AML-193 (cell line): ENCODE measurements at regions not wholly inside any gene's neighbourhood (a gene's known extent, or its start where the extent isn't known, plus 50 kb on each side); places are given as distances from the start of the nearest gene placed in this dataset.

Experiments used
- DNase-seq, 2 experiments: peaks; one replicate each; lab custom pipeline; 2025; lab: John Stamatoyannopoulos, UW

- DNase-seq = no peak
Observed at GRCh38 chr15:47568030-47568429, 149.3 kb upstream of the SEMA6D start.

- DNase-seq = no peak
Observed at GRCh38 chr15:47570044-47570443, 147.3 kb upstream of the SEMA6D start.

- DNase-seq = no peak
Observed at GRCh38 chr15:47570451-47570850, 146.9 kb upstream of the SEMA6D start.

- DNase-seq = no peak
Observed at GRCh38 chr15:47570881-47571640, 146.2 kb upstream of the SEMA6D start.

- no peak for DNase-seq
Observed at GRCh38 chr15:47573673-47574072, 143.6 kb upstream of the SEMA6D start.

GRCh38 chr15:47577000-47577399, 140.3 kb upstream of the SEMA6D start:
- DNase-seq = no peak

- no peak for DNase-seq
Observed at GRCh38 chr15:47577461-47577860, 139.8 kb upstream of the SEMA6D start.

GRCh38 chr15:47582233-47582632, 135.1 kb upstream of the SEMA6D start:
- no peak for DNase-seq

GRCh38 chr15:47584316-47584715, 133.0 kb upstream of the SEMA6D start:
- no peak for DNase-seq

- DNase-seq = no peak
Observed at GRCh38 chr15:47586653-47587224, 130.6 kb upstream of the SEMA6D start.

- DNase-seq = no peak
Observed at GRCh38 chr15:47587940-47588802, 129.1 kb upstream of the SEMA6D start.

GRCh38 chr15:47588958-47589357, 128.3 kb upstream of the SEMA6D start:
- no peak for DNase-seq

GRCh38 chr15:47598996-47599395, 118.3 kb upstream of the SEMA6D start:
- DNase-seq = no peak

GRCh38 chr15:47599806-47600205, 117.5 kb upstream of the SEMA6D start:
- no peak for DNase-seq

- no peak for DNase-seq
Observed at GRCh38 chr15:47602121-47602520, 115.2 kb upstream of the SEMA6D start.

- no peak for DNase-seq
Observed at GRCh38 chr15:47603026-47603425, 114.3 kb upstream of the SEMA6D start.

GRCh38 chr15:47607695-47608094, 109.6 kb upstream of the SEMA6D start:
- DNase-seq = no peak

GRCh38 chr15:47609693-47610092, 107.6 kb upstream of the SEMA6D start:
- DNase-seq = no peak

- no peak for DNase-seq
Observed at GRCh38 chr15:47610736-47611135, 106.6 kb upstream of the SEMA6D start.

GRCh38 chr15:47614360-47615011, 102.8 kb upstream of the SEMA6D start:
- DNase-seq = no peak

GRCh38 chr15:47616876-47617275, 100.4 kb upstream of the SEMA6D start:
- no peak for DNase-seq

- no peak for DNase-seq
Observed at GRCh38 chr15:47618241-47618640, 99.1 kb upstream of the SEMA6D start.
